Tibial nerve (tissue), 4 donors: ENCODE measurements at regions not wholly inside any gene's neighbourhood (a gene's known extent, or its start where the extent isn't known, plus 50 kb on each side); places are given as distances from the start of the nearest gene placed in this dataset. TPM values are rescaled to one million over a fixed set of nuclear protein-coding genes. Genes with fewer than 3 reads are reported as not detected.

Source experiments
- DNase-seq, 2 donors: peaks; one replicate each; pipeline ENCODE4 v3.0.0-alpha.2; 2019; ENCODE audit warnings: low spot score in 2 of 2
- H3K27ac ChIP-seq, 4 donors: fragments of 200-600 bp; sonication (generic) in 3 of 4; one replicate each; pipeline ENCODE4 v1.5.1; 2017 to 2019; ENCODE audit warnings: mild to moderate bottlenecking in 1 of 4
- H3K27me3 ChIP-seq, 2 donors: fragments of 200-600 bp; sonication (generic) in 1 of 2; one replicate each; pipeline versions ENCODE4 v1.5.1 to v1.6.0; 2017 to 2019
- H3K36me3 ChIP-seq, 3 donors: fragments of 200-600 bp; sonication (generic); one replicate each; pipeline ENCODE4 v1.5.1; 2018 to 2019
- H3K4me1 ChIP-seq, 4 donors: fragments of 200-600 bp; sonication (generic) in 3 of 4; one replicate each; pipeline ENCODE4 v1.5.1; 2017 to 2019
- H3K4me3 ChIP-seq, 4 donors: fragments of 200-600 bp; sonication (generic) in 3 of 4; one replicate each; pipeline ENCODE4 v1.5.1; 2017 to 2019; ENCODE audit warnings: mild to moderate bottlenecking in 1 of 4, moderate library complexity in 1 of 4
- H3K9me3 ChIP-seq, 4 donors: fragments of 200-600 bp; sonication (generic) in 3 of 4; one replicate each; pipeline ENCODE4 v1.5.1; 2017 to 2019
- EP300 ChIP-seq, 2 donors: sonication (generic); formaldehyde crosslinking; IDR thresholded peaks; one replicate each; pipeline ENCODE4 v1.6.1; 2017; ENCODE audit warnings: antibody characterized with exemption in 2 of 2, mild to moderate bottlenecking in 1 of 2
- POLR2A ChIP-seq, 2 donors: fragments of 450-650 bp; IDR thresholded peaks; one replicate each; pipeline ENCODE4 v1.6.1; 2017; ENCODE audit warnings: antibody characterized with exemption in 2 of 2, mild to moderate bottlenecking in 2 of 2, moderate library complexity in 2 of 2
- WGBS, 2 donors: methylation state at CpG; one replicate each; pipeline ENCODE4 v1.1.5; 2018; 5-methylcytosine and 5-hydroxymethylcytosine counted together
- small RNA-seq: library from RNA; depleted of rRNA; stranded (forward); fragments of <200 nt; gene quantifications from one replicate; pipeline ENCODE3, GENCODE V24; 2016
- TF ChIP-seq, protein P1 (sequence below), 5 experiments: fragments of 200-600 bp in 3 of 5; fragments of 450-650 bp in 2 of 5; sonication (generic) in 3 of 5; IDR thresholded peaks; one replicate each; pipeline ENCODE4 v1.5.1; 2016 to 2019; ENCODE audit warnings: antibody characterized with exemption in 5 of 5, mild to moderate bottlenecking in 3 of 5, moderate library complexity in 2 of 5

DNA sequence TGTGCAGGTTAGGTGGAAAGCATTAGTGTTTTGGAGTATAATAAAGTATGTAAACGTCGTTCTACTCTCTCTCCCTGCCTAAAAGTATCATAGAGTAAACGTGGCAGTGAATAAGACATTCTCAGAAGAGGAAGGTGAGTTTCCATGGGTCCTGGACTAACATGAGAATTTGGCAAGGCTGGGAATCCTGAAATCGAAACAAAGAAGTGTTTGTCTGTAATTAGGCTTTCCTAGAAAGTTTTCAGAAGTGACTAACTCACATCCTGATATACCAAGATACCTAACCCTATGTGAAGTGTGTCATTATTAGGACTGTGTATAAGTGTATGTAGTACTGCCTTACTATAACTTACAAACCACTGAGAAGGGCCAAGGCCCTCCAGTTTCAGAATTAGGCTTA lies 50.7 kb upstream of the MAOA start:
- WGBS, 2 donors, result 75 to 92% methylated on average over 4 of the region's 4 CpGs
- Histone ChIP-seq H3K27me3 (no peaks in the 10 kb centered on the region), H3K9me3 (no peaks in the 10 kb centered on the region), H3K27ac (no peak overlapping the region), H3K4me1 (no peaks in the 10 kb centered on the region), H3K4me3 (no peak overlapping the region), H3K36me3 (no peaks in the 10 kb centered on the region)
- TF ChIP-seq, protein P1, sequence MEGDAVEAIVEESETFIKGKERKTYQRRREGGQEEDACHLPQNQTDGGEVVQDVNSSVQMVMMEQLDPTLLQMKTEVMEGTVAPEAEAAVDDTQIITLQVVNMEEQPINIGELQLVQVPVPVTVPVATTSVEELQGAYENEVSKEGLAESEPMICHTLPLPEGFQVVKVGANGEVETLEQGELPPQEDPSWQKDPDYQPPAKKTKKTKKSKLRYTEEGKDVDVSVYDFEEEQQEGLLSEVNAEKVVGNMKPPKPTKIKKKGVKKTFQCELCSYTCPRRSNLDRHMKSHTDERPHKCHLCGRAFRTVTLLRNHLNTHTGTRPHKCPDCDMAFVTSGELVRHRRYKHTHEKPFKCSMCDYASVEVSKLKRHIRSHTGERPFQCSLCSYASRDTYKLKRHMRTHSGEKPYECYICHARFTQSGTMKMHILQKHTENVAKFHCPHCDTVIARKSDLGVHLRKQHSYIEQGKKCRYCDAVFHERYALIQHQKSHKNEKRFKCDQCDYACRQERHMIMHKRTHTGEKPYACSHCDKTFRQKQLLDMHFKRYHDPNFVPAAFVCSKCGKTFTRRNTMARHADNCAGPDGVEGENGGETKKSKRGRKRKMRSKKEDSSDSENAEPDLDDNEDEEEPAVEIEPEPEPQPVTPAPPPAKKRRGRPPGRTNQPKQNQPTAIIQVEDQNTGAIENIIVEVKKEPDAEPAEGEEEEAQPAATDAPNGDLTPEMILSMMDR (IDR thresholded peaks at IDR 0.05), result no peak
- TF ChIP-seq POLR2A (IDR thresholded peaks at IDR 0.05) (no peak), EP300 (IDR thresholded peaks at IDR 0.05) (no peak)
- DNase-seq, result no peak

Small RNA genes lying in the stretch of these regions (small RNA-seq; reads per million reads assigned to genes)
- gene AL451086.1, result not detected
